Activated T-cell treated with anti-CD3 and anti-CD28 coated beads for 4 hours (primary cell): ENCODE measurements at regions not wholly inside any gene's neighbourhood (a gene's known extent, or its start where the extent isn't known, plus 50 kb on each side); places are given as distances from the start of the nearest gene placed in this dataset.
"Not testable (repeated sequence)": the region's sequence is repeated elsewhere in the genome, so short reads cannot be mapped to it uniquely, and the experiment has no call there.

Experiments used
- DNase-seq: peaks from one replicate; pipeline ENCODE4 v3.0.0-alpha.2; 2020

DNA sequence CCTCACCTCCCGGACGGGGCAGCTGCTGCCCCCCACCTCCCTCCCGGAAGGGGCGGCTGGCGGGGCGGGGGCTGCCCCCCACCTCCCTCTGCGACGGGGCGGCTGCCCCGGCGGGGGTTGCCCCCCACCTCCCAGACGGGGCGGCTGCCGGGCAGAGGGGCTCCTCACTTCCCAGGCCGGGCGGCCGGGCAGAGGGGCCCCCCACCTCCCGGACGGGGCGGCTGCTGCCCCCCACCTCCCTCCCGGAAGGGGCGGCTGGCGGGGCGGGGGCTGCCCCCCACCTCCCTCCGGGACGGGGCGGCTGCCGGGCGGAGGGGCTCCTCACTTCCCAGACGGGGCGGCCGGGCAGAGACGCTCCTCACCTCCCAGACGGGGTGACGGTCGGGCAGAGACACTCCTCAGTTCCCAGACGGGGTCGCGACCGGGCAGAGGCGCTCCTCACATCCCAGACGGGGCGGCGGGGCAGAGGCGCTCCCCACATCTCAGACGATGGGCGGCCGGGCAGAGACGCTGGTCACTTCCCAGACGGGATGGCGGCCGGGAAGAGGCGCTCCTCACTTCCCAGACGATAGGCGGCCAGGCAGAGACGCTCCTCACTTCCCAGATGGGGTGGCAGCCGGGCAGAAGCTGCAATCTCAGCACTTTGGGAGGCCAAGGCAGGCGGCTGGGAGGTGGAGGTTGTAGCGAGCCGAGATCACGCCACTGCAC, 1218.8 kb downstream of the GATA3 start:
- DNase-seq, result not testable (repeated sequence)

DNA sequence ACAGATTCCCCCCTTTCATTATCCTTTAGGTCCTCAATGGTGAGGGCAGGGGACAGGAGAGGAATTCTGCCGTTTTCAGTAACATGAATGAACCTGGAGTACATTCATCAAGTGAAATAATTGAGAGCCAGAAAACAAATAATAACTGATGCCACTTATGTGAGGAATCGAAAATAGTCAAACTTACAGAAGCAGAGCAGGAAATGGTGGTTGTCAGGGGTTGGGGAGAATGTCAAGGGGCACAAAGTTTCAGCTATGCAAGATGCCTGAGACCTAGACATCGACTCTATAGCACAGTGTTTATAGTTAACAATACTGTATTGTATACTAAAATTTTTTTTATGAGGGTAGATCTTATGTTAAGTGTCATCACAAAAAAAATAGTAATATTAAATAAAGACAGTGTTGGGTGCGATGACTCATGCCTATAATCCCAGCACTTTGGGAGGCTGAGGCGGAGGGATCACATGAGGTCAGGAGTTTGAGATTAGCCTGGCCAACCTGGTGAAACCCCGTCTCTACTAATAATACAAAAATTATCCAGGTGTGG, 1219.8 kb downstream of the GATA3 start:
- no peak for DNase-seq

DNA sequence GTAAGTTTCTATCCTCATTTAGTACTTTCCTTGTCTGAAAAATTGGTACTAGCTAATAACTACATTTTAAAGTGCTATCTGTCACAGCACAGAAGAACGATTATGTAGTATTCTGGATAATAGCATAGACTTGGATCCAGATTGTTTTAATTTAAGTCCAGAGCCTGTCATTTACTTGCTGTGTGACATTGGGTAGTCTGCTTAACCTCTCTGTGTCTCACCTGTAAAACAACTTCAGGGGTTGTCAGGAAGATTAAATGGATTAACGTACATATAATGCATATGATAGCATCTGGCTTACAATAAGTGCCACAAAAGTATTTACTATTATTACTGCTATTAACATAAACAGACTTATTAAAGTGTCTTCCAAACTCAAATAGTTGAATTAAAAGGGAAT, 1221.4 kb downstream of the GATA3 start:
- no peak for DNase-seq

DNA sequence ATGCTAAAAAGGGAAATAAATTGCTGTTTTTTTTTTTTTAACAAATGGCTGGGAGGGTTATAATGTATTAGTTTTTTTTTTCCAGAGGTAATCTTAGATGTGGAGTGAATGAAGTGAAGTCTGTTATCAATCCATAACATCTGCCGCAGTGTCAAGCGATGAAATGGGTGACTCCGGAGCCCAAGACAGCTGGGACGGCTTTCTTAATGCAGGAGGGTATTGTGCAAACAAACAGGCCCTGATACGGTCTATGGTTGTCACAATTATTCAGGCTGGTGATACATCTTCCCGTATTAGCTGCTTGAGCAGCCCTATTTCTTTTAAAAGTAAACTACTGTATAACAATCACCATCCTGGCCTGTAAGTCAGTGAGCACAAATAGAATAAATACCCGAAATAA, 1231.2 kb downstream of the GATA3 start:
- DNase-seq, result no peak

DNA sequence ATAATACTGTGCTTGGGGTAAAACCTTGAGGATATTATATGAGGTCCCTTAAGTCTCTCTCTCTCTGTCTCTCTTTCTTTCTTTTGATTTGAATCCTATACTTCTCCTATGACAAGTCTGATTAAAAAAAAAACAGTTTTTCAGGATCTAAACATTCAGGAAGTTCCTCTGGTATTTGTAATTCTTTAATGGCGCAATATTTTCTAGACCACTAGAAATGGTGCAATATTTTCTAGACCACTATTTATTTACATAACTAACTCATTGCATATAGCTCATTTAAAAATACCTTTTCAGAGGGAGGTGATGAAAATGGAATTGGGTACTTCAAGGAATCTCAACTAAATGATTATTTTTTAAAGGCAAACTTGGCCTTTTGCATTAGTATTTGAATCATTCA, 1235.3 kb downstream of the GATA3 start:
- no peak for DNase-seq

DNA sequence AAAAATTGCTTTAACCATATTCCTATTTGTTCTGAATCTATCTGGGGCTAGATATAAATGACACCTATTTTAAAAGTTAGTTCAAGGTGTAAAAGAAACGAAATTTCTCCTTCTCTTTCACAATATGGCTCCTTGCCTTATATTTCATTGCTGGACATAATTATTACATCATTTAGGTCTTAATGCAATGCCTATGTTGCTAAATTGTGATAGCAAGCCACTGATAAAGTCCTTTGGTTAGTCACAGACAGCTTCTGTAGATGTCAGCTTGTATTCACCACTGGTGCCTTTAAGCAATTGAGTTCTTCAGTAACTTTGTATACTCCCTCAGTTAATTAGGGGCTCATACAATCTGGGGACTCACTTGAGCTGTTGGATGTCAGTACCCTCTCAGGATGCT, 1236.6 kb downstream of the GATA3 start:
- DNase-seq, result no peak

DNA sequence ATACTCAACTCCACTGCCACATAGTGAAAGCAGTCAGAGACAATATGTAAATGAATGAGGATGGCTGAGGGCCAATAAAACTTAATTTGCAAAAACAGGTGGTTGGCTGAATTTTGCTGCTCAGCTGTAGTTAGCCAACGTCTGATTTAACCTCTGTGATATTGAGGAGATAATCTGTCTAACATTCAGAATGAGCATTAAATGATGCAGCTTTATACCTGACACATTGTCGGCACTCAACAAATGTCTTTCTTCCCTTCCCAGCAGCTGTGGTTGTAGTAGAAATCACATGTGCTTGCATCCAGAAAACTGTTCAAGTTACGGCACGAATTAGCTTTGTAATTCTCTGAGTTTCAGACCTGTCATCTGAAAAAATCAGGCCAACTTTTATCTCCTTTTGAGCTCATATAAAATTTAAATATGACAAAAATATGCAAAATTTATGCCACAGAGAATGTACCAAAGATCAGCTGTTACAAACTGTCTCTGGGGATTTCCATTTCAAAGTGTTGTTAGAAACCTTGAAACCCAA, 1239.7 kb downstream of the GATA3 start:
- no peak for DNase-seq

DNA sequence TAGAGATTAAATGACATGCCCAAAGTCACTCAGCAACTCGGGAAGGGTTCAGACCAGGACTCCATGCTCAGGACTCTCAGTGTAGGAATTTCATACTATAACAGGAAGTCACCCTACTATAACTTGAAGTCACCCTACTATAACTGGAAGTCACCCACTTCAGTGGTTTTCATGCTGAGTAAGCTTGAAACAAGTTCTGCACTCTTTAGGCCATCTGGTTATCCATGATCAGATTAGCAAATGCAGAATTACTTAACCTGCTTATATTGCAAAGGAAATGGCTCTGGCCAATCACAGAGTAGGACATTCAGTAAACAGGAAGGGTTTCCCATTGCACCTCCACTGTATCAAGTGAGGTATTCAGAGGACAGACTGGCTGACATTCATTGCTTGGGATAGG, 1240.4 kb downstream of the GATA3 start:
- DNase-seq, result no peak

DNA sequence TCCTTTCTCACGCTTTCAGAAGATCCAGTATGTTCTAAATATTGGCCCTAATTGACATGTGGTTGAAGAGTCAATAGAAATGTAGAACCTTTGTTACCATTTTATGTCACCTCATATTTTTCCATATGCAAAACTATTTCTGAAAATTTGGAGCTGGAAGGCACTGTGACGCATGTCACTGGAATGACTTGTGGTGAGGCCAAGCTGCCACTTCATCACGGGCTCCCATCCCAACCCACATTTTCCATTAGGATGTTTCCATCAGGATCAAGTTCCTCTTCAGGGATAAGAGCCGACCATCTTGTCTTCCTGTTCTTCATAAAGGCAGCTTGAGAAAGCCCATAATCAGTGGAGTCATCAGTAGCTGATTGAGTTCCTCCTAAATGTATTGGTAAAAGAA, 1241.7 kb downstream of the GATA3 start:
- no peak for DNase-seq

DNA sequence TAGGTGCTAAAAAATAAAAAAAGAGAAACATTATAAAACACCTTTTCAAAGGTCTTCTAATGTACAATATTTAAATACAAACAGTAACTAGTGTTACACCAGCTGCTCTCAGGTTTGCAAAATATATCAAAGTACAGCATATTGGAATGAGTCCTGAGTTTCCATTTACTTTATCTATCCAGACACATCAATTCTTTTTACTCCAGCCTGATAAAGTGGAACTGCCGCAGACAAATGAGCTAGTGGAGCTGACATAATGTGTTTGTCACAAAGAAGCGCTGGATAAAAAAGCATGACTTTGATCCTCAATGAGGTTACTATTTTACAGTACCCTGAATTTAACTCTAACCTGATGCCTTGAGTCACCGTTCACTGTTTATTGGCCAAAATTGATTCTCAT, 1243.1 kb downstream of the GATA3 start:
- DNase-seq, result no peak

DNA sequence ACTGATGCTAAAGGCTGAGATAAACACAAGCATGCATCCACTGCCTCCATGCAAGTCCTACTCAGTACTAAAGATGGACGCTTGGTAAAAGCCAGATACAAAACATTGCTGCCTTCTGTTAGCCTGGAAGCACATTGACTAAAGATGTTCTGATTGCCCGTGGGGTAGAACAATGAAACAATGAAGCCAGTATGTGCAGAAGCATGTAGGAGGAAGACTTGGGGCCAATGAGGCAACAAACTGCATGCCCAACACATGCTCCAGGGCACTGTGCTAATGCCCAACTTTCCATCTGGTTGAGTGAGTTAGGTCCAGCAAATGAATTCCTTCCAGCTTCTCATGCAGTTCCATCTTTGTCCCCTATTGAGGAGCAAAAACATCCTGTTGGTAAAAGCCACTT, 1245.5 kb downstream of the GATA3 start:
- no peak for DNase-seq

DNA sequence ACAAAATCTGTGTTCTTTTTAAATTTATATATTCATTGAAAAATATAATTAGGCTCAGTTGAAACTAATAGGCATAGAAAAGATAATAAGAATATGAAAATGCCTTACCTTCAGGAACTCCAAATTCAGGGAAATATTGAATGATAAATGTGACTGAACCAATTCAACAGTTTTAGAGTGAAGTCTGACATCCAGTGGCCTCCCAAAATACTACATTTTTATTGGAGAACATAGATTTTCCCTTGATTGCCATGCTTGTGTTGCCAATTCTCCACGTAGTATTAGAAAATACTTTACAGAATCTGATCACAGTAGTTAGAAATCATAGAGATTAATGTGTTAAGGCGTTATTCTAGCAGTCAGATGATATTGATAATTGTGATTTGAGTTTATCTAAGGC, 1246.7 kb downstream of the GATA3 start:
- DNase-seq, result no peak

DNA sequence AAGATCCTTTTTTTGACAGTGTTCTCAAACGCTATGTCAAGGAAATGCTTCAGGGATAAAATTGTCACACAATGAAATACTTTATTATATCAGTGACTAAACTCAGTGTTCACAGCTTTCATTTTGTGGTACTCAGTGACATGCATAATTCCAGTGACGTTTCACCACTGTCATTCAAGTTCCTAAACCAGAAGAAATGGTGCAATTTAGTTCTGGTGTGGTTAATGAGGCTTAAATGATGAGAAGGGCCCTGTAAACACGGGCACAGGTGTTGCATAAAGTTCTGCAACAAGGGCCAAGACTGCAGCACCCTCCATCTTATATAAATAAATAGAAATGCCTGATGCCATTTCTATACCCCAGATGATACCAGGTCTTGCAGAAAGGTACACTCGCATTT, 1247.1 kb downstream of the GATA3 start:
- no peak for DNase-seq

DNA sequence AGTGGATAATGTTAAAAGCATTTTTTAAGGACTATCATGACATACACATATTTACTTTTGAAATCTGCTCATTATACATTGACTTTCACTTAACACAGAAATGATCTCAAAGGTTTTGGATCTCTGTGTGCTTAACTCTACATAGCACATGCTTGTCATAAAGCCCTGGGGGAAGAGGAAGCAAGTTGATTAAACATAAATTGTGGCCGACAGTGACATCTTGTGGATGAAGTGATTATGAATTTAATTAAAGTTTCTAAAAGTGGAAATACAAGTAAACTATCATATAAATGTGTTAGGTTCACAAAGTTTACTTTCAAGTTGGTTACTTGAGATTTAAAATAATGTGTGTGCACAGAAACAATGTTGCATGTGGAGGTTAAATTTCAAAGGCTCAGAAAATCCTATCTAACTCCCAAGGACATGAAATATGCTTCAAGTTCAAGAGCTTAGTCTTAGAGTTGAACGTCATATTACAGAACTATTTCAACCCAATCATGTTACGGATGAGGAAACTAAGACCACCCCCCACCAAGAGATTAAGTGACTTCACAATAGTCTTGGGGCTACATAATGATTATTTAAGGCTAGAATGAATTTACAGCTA, 1247.8 kb downstream of the GATA3 start:
- DNase-seq, result peak; percentile 21

DNA sequence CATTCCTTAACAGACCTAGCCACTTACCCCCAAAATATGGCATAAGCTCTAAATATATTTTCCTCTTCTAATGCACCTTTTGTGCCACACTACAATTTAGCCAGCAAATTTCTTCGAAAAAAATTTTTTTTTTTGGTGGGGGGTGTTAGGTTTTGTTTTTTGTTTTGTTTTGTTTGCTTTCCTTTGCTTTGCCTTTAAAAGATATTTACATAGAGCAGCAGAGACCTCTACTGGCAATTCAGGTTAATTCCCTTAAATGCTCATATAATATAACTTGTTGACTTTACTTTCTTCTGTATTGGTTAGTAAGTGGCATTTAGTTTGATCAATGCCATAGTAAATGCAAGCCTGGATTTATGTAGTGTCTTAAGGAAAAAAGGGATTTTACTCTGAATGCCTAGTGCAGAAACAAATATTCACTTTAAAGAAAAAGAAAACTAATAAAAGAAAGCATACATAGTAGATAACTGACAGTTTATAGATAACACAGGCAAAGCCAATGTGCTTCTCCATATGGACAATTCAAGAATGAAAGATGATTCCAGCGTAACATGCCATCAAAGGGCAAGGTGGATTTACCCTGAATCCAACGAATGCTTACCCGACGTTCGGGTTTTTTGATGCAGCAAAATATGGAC, 1250.6 kb downstream of the GATA3 start:
- no peak for DNase-seq

DNA sequence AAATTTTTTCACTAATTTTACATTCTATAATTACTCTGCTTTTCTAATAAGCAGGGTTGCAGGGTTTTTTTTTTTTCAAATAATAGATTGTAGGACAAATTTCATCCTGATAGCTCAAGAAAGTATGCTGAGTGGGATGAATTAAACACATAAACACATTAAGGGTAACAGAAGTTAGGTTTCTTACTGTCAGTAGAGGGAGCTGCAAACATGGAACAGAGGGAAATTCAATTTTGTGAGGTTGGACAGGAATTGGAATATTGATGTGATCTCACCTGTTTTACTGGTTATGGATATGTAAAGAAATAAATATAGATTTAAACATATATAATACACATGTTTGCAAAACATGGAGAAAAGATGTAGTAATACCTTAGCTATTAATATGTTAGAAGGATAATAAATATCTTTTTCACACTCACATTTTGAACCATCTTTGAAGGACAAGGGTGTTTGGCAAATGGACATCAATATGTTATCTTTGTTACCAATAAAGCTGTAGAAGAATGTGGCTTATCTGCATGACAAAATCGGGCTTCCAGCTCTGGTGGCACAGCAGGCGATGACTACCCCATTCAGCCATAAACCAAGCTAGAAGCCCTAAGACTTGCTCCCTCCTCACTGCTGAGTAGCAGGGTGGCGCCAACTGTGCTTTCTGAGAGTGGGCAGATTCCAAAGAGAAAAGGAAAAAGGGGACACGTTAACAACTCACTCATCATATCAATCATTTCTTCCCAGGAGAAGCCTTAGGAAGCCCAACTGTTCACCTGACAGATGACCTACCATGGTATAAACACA, 1257.4 kb downstream of the GATA3 start:
- DNase-seq, result no peak

DNA sequence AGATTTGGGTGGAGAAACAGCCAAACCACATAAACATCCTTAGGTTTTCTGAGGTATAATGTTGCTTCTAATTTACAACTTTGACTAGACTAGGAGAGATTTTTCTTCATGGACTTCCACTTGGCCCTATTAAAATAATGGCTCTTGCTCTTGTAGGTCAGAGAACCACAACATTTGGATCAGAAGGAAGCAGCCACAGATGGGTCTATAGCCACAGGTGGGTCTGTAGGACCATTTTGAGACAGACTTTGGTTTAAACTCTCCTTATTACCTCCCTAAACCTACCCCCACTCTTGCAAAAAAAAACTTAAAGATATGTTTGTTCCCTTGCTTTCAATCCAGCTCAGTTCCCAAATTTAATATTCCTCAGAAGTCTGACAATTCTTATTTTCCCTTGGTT, 1260.8 kb downstream of the GATA3 start:
- DNase-seq, result no peak

DNA sequence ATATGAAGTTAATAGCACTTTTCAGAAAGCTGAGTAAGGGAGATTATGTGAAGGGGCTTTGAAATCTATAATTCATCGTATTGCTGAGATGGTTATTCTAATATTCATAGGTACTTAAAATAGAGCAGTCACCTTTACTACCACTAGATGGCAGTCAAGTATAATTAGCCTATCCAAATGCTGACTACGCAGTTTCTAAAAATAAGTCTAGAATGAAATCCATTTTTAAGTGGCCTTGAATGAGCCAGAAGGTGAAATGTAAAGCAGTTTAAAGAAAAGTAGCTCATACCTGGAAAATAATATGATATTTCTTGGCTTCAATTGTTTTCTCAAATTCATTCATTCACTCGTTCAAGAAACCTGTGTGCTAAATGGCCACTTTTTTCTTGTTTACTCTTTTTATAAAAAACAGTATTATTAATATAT, 1277.1 kb downstream of the GATA3 start:
- DNase-seq, result no peak

DNA sequence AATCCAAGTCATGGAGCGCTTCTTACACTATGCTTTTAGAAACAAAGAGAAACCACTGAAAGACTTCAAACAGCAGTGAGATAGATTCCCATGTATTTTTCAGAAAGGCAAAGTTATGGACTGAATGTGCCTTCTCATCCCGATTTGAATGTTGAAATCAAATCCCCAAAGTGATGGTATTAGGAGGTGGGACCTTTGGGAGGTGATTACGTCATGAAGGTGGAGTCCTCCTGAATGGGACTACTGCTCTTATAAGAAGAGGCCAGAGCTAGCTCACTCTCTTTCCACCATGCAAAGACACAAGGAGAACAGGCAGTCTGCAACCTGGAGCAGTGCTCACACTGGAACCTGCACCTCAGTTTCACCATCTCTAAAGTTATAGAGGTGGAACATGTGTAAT, 1279.8 kb downstream of the GATA3 start:
- no peak for DNase-seq

DNA sequence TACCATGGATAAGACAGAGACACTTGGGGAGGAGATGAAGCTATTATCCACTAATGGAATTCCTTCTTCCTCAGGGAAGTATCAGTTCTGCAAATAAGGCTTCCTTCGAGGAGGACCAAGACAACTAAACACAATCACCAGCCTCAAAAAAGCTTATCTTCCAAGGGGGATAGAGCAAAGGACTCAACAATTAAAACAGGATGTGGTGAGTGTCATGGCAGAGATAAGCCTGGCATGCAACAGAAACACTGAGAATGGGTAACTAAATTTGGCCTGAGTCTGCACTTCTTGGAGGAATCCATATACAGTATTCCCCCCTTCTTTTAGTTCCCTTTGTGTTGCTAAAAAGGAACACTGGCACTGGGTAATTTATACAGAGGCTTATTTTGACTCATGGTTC, 1285.2 kb downstream of the GATA3 start:
- no peak for DNase-seq

DNA sequence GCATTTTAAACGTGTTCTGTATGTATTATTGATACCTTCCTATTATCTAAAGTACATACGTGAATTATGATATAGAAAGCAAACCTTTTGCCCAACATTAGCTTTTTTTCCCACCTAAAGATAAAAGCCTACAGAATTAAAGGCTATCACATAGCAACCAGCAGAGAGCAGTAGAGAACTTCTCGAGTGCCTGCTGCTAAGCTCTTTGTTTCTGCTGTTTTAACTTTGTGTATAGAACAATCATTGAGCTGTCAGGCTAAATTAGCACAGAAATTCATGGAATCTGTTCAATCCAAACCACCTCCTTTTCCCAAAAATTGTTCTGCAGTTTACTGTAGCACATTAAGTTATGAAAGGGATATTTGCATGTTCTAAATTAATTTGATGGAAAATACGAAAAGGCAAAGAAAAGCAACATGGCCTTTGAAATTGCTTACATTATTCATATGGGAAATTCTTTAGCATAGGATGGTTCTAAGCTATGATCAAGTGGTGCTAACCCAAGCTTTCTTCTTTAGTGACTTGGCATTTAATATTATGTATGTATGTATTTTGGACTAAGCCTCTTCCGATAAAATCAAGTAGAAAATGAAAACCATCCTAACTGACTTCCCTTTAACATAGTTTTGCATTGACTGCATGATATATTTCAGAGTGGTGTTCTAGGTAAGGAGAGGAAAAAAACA, 1288.5 kb downstream of the GATA3 start:
- DNase-seq, result no peak

DNA sequence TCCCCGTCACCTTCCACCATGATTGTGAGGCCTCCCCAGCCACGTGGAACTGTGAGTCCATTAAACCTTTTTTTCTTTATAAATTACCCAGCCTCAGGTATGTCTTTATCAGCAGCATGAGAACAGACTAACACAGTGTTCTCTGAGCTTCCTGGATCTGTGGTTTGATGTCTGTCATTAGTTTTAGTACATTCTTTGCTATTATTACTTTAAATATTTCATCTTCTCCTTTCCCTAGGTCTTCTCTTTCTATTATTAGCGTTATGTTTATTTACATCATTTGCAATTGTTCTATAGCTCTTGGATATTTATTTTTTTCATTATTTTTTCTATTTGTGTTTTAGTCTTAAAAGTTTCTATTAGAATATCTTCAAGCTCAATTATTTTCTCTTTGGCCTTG, 1293.4 kb downstream of the GATA3 start:
- not testable (repeated sequence) for DNase-seq

DNA sequence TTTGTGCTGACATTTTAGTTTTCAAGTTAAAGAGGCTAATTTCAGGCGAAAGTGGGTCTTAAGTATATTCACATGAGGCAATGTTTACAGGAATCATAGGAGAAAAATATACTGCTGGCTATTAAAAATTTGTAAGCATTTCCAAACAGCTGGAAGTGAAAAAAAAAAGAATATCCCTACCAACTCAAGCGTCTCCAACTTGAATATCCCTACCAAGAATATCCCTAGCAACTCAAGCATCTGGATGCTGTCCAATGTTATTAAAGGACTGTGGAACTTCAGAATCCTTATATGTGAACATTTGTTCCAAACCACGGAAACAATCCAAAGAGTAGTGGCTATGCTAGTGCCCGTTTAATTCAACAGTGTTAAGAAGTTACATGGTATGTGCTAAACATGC, 1303.0 kb downstream of the GATA3 start:
- DNase-seq, result no peak
